Mesenchymal stem cell (in vitro differentiated cells and primary cell): ENCODE measurements at regions not wholly inside any gene's neighbourhood (a gene's known extent, or its start where the extent isn't known, plus 50 kb on each side); places are given as distances from the start of the nearest gene placed in this dataset.

Source experiments
- DNase-seq: peaks from one replicate; pipeline ENCODE4 v3.0.0-alpha.2; 2013
- H2AFZ ChIP-seq: one replicate; pipeline ENCODE4 v1.6.1; 2013; ENCODE audit warnings: low read depth, mild to moderate bottlenecking, control low read depth, inconsistent platforms, low read length, moderate library complexity
- H2AK5ac ChIP-seq: 2 replicates; pipeline ENCODE4 v1.6.1; 2013; ENCODE audit warnings: low read length, moderate library complexity, mild to moderate bottlenecking, inconsistent platforms; ENCODE audit not compliant: severe bottlenecking
- H2BK120ac ChIP-seq: one replicate; pipeline ENCODE4 v1.6.1; 2013; ENCODE audit warnings: low read depth, mild to moderate bottlenecking, inconsistent platforms, low read length, moderate library complexity
- H2BK12ac ChIP-seq, 2 experiments: one replicate each; pipeline ENCODE4 v1.6.1; 2013; ENCODE audit warnings: inconsistent platforms in 2 of 2, low read length in 2 of 2, mild to moderate bottlenecking in 2 of 2, moderate library complexity in 2 of 2, control low read depth in 1 of 2
- H2BK15ac ChIP-seq: one replicate; pipeline ENCODE4 v1.6.1; 2013; ENCODE audit warnings: mild to moderate bottlenecking, low read depth, inconsistent platforms; ENCODE audit not compliant: poor library complexity, severe bottlenecking
- H2BK5ac ChIP-seq: 2 replicates; pipeline ENCODE4 v1.6.1; 2013; ENCODE audit warnings: low read depth, mild to moderate bottlenecking, low read length, control low read depth, inconsistent platforms; ENCODE audit not compliant: poor library complexity, severe bottlenecking
- H3K14ac ChIP-seq, 2 experiments: one replicate each; pipeline ENCODE4 v1.6.1; 2013; ENCODE audit warnings: inconsistent platforms in 2 of 2, low read length in 2 of 2, control low read depth in 1 of 2, mild to moderate bottlenecking in 1 of 2, moderate library complexity in 1 of 2
- H3K18ac ChIP-seq, 2 experiments: one replicate each; pipeline ENCODE4 v1.6.1; 2013; ENCODE audit warnings: inconsistent platforms in 2 of 2, low read length in 2 of 2, control low read depth in 1 of 2, low read depth in 1 of 2, mild to moderate bottlenecking in 1 of 2
- H3K23ac ChIP-seq, 2 experiments: one replicate each; pipeline ENCODE4 v1.6.1; 2013; ENCODE audit warnings: inconsistent platforms in 2 of 2, low read length in 2 of 2, mild to moderate bottlenecking in 2 of 2, moderate library complexity in 2 of 2, control low read depth in 1 of 2
- H3K27ac ChIP-seq: 2 replicates; pipeline ENCODE4 v1.5.1; 2013; ENCODE audit warnings: mild to moderate bottlenecking, moderate library complexity, low read length, control low read depth, inconsistent platforms; ENCODE audit not compliant: poor library complexity, severe bottlenecking
- H3K27me3 ChIP-seq, 2 experiments: 2 replicates each; pipeline versions ENCODE4 v1.6.1 to v1.7.0; 2013; ENCODE audit warnings: low read length in 2 of 2, mild to moderate bottlenecking in 2 of 2, moderate library complexity in 2 of 2, control low read depth in 1 of 2, inconsistent platforms in 1 of 2; ENCODE audit not compliant: control insufficient read depth in 1 of 2, insufficient read depth in 1 of 2
- H3K36me3 ChIP-seq, 2 experiments: 2 replicates each; pipeline versions ENCODE4 v1.6.1 to v1.7.0; 2013; ENCODE audit warnings: low read length in 2 of 2, control low read depth in 1 of 2, inconsistent platforms in 1 of 2, low read depth in 1 of 2, mild to moderate bottlenecking in 1 of 2; ENCODE audit not compliant: insufficient read depth in 2 of 2, control insufficient read depth in 1 of 2
- H3K4ac ChIP-seq, 2 experiments: one replicate each; pipeline ENCODE4 v1.6.1; 2013; ENCODE audit warnings: inconsistent platforms in 2 of 2, low read length in 2 of 2, mild to moderate bottlenecking in 2 of 2, moderate library complexity in 2 of 2, control low read depth in 1 of 2, low read depth in 1 of 2
- H3K4me1 ChIP-seq: 2 replicates; pipeline ENCODE4 v1.6.1; 2013; ENCODE audit warnings: low read depth, low read length, control low read depth; ENCODE audit not compliant: control insufficient read depth, insufficient read depth
- H3K4me2 ChIP-seq: 2 replicates; pipeline ENCODE4 v1.6.1; 2013; ENCODE audit warnings: low read length, mild to moderate bottlenecking, inconsistent platforms; ENCODE audit not compliant: poor library complexity, severe bottlenecking
- H3K4me3 ChIP-seq, 2 experiments: 2 replicates each; pipeline versions ENCODE4 v1.5.1 to v1.7.0; 2013; ENCODE audit warnings: low read length in 2 of 2, mild to moderate bottlenecking in 2 of 2, control low read depth in 1 of 2, low read depth in 1 of 2; ENCODE audit not compliant: insufficient read depth in 1 of 2
- H3K79me1 ChIP-seq: replicated peaks from 2 replicates; pipeline ENCODE4 v1.6.1; 2013; ENCODE audit warnings: mild to moderate bottlenecking, control low read depth, low read length, inconsistent platforms; ENCODE audit not compliant: poor library complexity, severe bottlenecking
- H3K9ac ChIP-seq: 2 replicates; pipeline ENCODE4 v1.7.0; 2013; ENCODE audit warnings: mild to moderate bottlenecking, low read length, moderate library complexity
- H3K9me3 ChIP-seq: 2 replicates; pipeline ENCODE4 v1.7.0; 2013; ENCODE audit warnings: mild to moderate bottlenecking, low read length; ENCODE audit not compliant: control insufficient read depth
- H4K8ac ChIP-seq: one replicate; pipeline ENCODE4 v1.6.1; 2013; ENCODE audit warnings: inconsistent platforms, mild to moderate bottlenecking, low read length, moderate library complexity
- H4K91ac ChIP-seq: one replicate; pipeline ENCODE4 v1.6.1; 2013; ENCODE audit warnings: mild to moderate bottlenecking, low read length, inconsistent platforms
- WGBS: methylation state at CpG from one replicate; pipeline ENCODE4 v1.1.7; 2013; ENCODE audit warnings: mixed read lengths; 5-methylcytosine and 5-hydroxymethylcytosine counted together

GRCh38 chr13:61138857-61139256, 276.8 kb downstream of the PCDH20 start:
- H3K27me3 ChIP-seq = no peaks in the 10 kb centered on the region
- H2BK15ac ChIP-seq = no peak overlapping the region
- no peak overlapping the region for H4K8ac ChIP-seq
- no peaks in the 10 kb centered on the region for H3K79me1 ChIP-seq
- H2BK12ac ChIP-seq = no peak overlapping the region
- H3K4ac ChIP-seq = no peak overlapping the region
- no peak overlapping the region for H4K91ac ChIP-seq
- H3K23ac ChIP-seq = no peak overlapping the region
- no peak overlapping the region for H3K14ac ChIP-seq
- no peak overlapping the region for H2BK120ac ChIP-seq
- DNase-seq = no peak
- H3K27ac ChIP-seq = no peak overlapping the region
- no peaks in the 10 kb centered on the region for H3K9me3 ChIP-seq
- no peak overlapping the region for H3K9ac ChIP-seq
- H3K18ac ChIP-seq = no peak overlapping the region
- no peak overlapping the region for H3K4me3 ChIP-seq
- H2AK5ac ChIP-seq = no peak overlapping the region
- H3K4me1 ChIP-seq = no peaks in the 10 kb centered on the region
- no peak overlapping the region for H2AFZ ChIP-seq
- no peak overlapping the region for H2BK5ac ChIP-seq
- H3K36me3 ChIP-seq = no peaks in the 10 kb centered on the region
- no peak overlapping the region for H3K4me2 ChIP-seq

DNA sequence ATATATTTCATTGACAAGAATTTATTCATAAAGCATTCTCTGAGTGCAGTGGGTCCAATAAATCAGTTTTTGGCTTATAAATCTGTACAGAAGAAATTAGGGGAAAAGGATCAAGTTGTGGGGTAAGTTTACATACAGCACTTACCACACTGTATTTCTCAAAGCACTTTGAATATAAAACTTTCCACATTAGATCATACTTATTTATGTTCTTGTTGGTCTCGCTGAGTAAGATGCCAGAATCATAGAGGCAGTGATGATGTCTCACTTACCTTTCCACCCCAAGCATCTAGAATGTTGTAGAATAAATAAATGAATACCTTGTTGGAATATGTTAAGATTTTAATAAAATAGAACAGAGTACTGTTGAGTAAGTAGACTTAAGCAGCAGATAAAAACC, 279.1 kb downstream of the PCDH20 start:
- no CpG with 5 or more reads among the region's 1 CpG for WGBS
- no peak overlapping the region for H2BK15ac ChIP-seq

GRCh38 chr13:61136093-61136492, 279.6 kb downstream of the PCDH20 start:
- Histone ChIP-seq H4K91ac (no peak overlapping the region), H2BK15ac (no peak overlapping the region), H3K36me3 (no peaks in the 10 kb centered on the region), H3K9ac (no peak overlapping the region), H2AFZ (no peak overlapping the region), H2BK12ac (no peak overlapping the region), H3K27ac (no peak overlapping the region), H3K18ac (no peak overlapping the region), H3K4me3 (no peak overlapping the region), H2BK5ac (no peak overlapping the region), H3K4me2 (no peak overlapping the region), H3K4me1 (no peaks in the 10 kb centered on the region), H4K8ac (no peak overlapping the region), H3K14ac (no peak overlapping the region), H3K9me3 (no peaks in the 10 kb centered on the region), H3K23ac (no peak overlapping the region), H3K4ac (no peak overlapping the region), H3K79me1 (no peaks in the 10 kb centered on the region), H3K27me3 (no peaks in the 10 kb centered on the region), H2BK120ac (no peak overlapping the region), H2AK5ac (no peak overlapping the region)
- 83% methylated on average over 2 of the region's 4 CpGs for WGBS
- no peak for DNase-seq

More for the DNA sequence above, 279.1 kb downstream of the PCDH20 start:
- Histone ChIP-seq H3K18ac (no peak overlapping the region), H3K4me3 (no peak overlapping the region), H3K36me3 (no peaks in the 10 kb centered on the region), H3K23ac (no peak overlapping the region), H3K4me1 (no peaks in the 10 kb centered on the region), H3K4ac (no peak overlapping the region), H3K79me1 (no peaks in the 10 kb centered on the region), H3K27ac (no peak overlapping the region), H4K91ac (no peak overlapping the region), H3K27me3 (no peaks in the 10 kb centered on the region), H2BK5ac (no peak overlapping the region), H3K9me3 (no peaks in the 10 kb centered on the region), H3K4me2 (no peak overlapping the region), H4K8ac (no peak overlapping the region), H3K9ac (no peak overlapping the region), H2BK120ac (no peak overlapping the region), H2BK12ac (no peak overlapping the region), H2AK5ac (no peak overlapping the region), H3K14ac (no peak overlapping the region), H2AFZ (no peak overlapping the region)
- no peak for DNase-seq

GRCh38 chr13:61135583-61135982, 280.1 kb downstream of the PCDH20 start:
- no peak overlapping the region for H2BK12ac ChIP-seq

More at GRCh38 chr13:61135583-61135982, 280.1 kb downstream of the PCDH20 start:
- Histone ChIP-seq H3K4me1 (no peaks in the 10 kb centered on the region), H3K18ac (no peak overlapping the region), H3K4ac (no peak overlapping the region), H3K9ac (no peak overlapping the region), H3K14ac (no peak overlapping the region), H3K27me3 (no peaks in the 10 kb centered on the region), H3K23ac (no peak overlapping the region), H3K27ac (no peak overlapping the region), H2AFZ (no peak overlapping the region), H3K4me2 (no peak overlapping the region), H3K4me3 (no peak overlapping the region), H3K79me1 (no peaks in the 10 kb centered on the region), H4K91ac (no peak overlapping the region), H4K8ac (no peak overlapping the region), H2BK120ac (no peak overlapping the region), H3K36me3 (no peaks in the 10 kb centered on the region), H2BK15ac (no peak overlapping the region), H3K9me3 (no peaks in the 10 kb centered on the region), H2AK5ac (no peak overlapping the region), H2BK5ac (no peak overlapping the region)
- no peak for DNase-seq
- 89% methylated on average over 2 of the region's 2 CpGs for WGBS
